Spleen (tissue), 11 donors: ENCODE measurements at regions not wholly inside any gene's neighbourhood (a gene's known extent, or its start where the extent isn't known, plus 50 kb on each side); places are given as distances from the start of the nearest gene placed in this dataset.

Experiments
- DNase-seq: peaks from one replicate; pipeline ENCODE4 v3.0.0-alpha.2; 2020
- H3K27ac ChIP-seq, 8 donors: fragments of 200-600 bp; sonication (generic) in 7 of 8; 1 replicate in 4 of 8; 2 replicates in 4 of 8; pipeline versions ENCODE4 v1.5.0 to v1.8.0; 2016 to 2021; ENCODE audit warnings: inconsistent platforms in 4 of 8, mild to moderate bottlenecking in 4 of 8, moderate library complexity in 1 of 8
- H3K27me3 ChIP-seq, 7 donors: fragments of 200-600 bp; sonication (generic) in 6 of 7; replicated peaks in 1 of 7; 1 replicate in 4 of 7; 2 replicates in 3 of 7; pipeline versions ENCODE4 v1.5.0 to v1.8.0; 2016 to 2021; ENCODE audit warnings: inconsistent platforms in 3 of 7, mild to moderate bottlenecking in 1 of 7
- H3K36me3 ChIP-seq, 6 donors: fragments of 200-600 bp; sonication (generic) in 5 of 6; 1 replicate in 4 of 6; 2 replicates in 2 of 6; pipeline versions ENCODE4 v1.5.0 to v1.8.0; 2016 to 2021; ENCODE audit warnings: inconsistent platforms in 2 of 6
- H3K4me1 ChIP-seq, 6 donors: fragments of 200-600 bp; sonication (generic) in 5 of 6; 1 replicate in 3 of 6; 2 replicates in 3 of 6; pipeline versions ENCODE4 v1.5.0 to v1.8.0; 2016 to 2021; ENCODE audit warnings: inconsistent platforms in 3 of 6
- H3K4me3 ChIP-seq, 8 donors: fragments of 200-600 bp; sonication (generic) in 7 of 8; 1 replicate in 4 of 8; 2 replicates in 4 of 8; pipeline versions ENCODE4 v1.5.0 to v1.8.0; 2016 to 2021; ENCODE audit warnings: inconsistent platforms in 4 of 8, mild to moderate bottlenecking in 4 of 8, moderate library complexity in 2 of 8
- H3K9me3 ChIP-seq, 8 donors: fragments of 200-600 bp; sonication (generic) in 7 of 8; 1 replicate in 4 of 8; 2 replicates in 4 of 8; pipeline versions ENCODE4 v1.5.0 to v1.8.0; 2016 to 2021; ENCODE audit warnings: inconsistent platforms in 4 of 8
- CTCF ChIP-seq, 11 experiments: fragments of 200-600 bp in 7 of 11; fragments of 450-650 bp in 4 of 11; sonication (generic) in 4 of 11; IDR thresholded peaks in 8 of 11; conservative IDR thresholded peaks in 3 of 11; 1 replicate in 7 of 11; 2 replicates in 4 of 11; pipeline versions ENCODE4 v1.4.0 to v1.8.0; 2016 to 2021; ENCODE audit warnings: antibody characterized with exemption in 11 of 11, inconsistent platforms in 4 of 11, mild to moderate bottlenecking in 1 of 11
- POLR2A ChIP-seq, 3 donors: fragments of 450-650 bp; IDR thresholded peaks; one replicate each; pipeline ENCODE4 v1.5.1; 2017; ENCODE audit warnings: antibody characterized with exemption in 3 of 3, mild to moderate bottlenecking in 1 of 3
- POLR2AphosphoS5 ChIP-seq, 3 donors: sonication (generic); formaldehyde crosslinking; IDR thresholded peaks; one replicate each; pipeline ENCODE4 v1.5.1; 2017; ENCODE audit warnings: antibody characterized with exemption in 3 of 3
- WGBS, 5 donors: extraction: QIAGEN DNeasy Blood & Tissue Kit in 3 of 5; methylation state at CpG; one replicate each; pipeline versions ENCODE4 v1.1.5 to v1.1.7; 2013 to 2018; 5-methylcytosine and 5-hydroxymethylcytosine counted together
- intact Hi-C: fragments of 100-400 bp; cut with DNase I; formaldehyde crosslinking; loops from one replicate; pipeline ENCODE4 v1.15.0; 2023; ENCODE audit warnings: low total_unique reads
- donor health status: healthy with polysubstance abuse.
- donor health status: DM: no; HTN: no; CAD: no; lungs with moderate emphysema.
- donor health status: DM: no; HTN: no; CAD: no.
- donor health status: Bipolar disorder and iron deficiency.
- donor health status: healthy.
- donor health status: DM: no; HTN: no; CAD: no.
- donor health status: DM: yes; HTN: yes; CAD: no.

DNA sequence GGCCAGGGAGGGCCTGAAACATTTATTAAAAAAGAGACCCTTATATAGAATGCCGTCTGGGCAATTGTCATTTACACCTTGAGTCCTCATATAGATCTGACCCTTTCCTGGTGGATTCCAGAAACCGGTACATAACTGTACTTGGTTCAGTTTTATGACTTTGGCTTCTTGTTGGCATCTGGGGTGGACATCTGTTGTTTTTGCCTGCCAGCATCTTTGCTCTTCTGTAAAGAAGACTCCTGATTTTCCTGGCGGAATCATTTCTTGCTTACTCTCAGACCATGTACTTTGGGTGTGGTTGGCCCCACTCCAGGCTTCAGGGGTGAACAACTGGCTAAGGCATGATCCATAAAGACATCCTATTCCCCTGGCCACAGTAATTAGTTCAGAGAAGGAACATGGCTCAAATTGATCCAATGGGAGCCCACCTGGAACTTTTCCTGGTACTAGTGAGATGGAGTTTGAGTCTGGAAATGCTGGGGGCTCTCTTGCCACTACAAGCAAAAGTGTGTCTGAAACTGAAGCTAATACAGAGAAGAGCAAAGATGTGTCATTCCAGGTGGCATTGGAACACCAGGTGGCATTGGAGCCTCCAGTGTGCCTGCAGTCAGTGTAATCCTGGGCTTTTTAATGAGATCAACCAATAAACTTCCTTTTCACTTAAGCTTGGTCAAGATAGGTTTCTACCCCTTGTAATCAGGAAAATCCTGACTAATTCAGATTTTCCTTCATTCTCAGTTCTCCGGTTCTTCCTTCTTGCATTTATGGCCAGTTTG, 332.5 kb upstream of the CAMK1G start:
- Histone ChIP-seq H3K36me3 (no peaks in the 10 kb centered on the region), H3K27ac (no peak overlapping the region), H3K27me3 (no peaks in the 10 kb centered on the region), H3K4me1 (peaks cover 0 to 5% (median 0%) of the 10 kb centered on the region in 6 donors), H3K4me3 (no peak overlapping the region), H3K9me3 (peaks cover 0 to 5% (median 0%) of the 10 kb centered on the region in 8 donors)
- TF ChIP-seq CTCF (IDR thresholded peaks at IDR 0.05 in 8 of 11, conservative IDR thresholded peaks at IDR 0.05 in 3 of 11) (no peak), POLR2AphosphoS5 (IDR thresholded peaks at IDR 0.05) (no peak), POLR2A (IDR thresholded peaks at IDR 0.05) (no peak)
- no peak for DNase-seq
- 71 to 96% (median 83%) methylated on average over 4 of the region's 4 CpGs for WGBS, 5 donors
- intact Hi-C loops = no loop called here

DNA sequence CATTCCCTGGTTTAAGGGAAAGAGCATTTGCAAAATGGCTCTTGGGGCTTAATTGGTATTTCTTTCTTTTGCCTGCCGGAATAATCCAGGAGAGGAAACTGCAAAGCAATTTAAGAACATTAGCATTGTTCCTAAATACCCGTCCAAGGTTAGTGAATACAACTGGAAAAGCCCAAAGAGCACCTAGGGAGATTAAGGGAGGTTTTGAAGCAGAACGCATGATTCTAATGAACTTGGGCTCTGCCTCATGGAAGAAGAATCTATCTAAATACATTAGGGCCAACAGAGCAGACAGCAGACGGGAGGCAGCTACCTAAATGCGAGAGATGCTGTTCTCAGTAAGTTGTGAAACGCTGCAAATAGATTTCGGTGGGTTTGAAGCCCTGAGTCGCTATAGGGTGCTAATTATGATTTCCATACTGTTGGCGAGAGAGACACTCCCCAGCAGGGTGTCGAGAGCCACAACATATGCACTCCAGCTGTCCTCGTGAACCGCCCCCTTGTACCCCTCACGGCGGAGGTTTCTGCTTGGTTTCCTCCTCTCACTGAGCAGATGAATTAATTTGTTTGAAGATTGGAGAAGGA, 326.7 kb upstream of the CAMK1G start:
- Histone ChIP-seq H3K27ac (no peak overlapping the region), H3K36me3 (no peaks in the 10 kb centered on the region), H3K9me3 (peaks cover 0 to 36% (median 26%) of the 10 kb centered on the region in 8 donors), H3K4me3 (no peak overlapping the region), H3K4me1 (no peaks in the 10 kb centered on the region), H3K27me3 (no peaks in the 10 kb centered on the region)
- TF ChIP-seq POLR2A (IDR thresholded peaks at IDR 0.05) = no peak
- no peak for TF ChIP-seq CTCF (IDR thresholded peaks at IDR 0.05 in 8 of 11, conservative IDR thresholded peaks at IDR 0.05 in 3 of 11)
- intact Hi-C loops = no loop called here
- DNase-seq = no peak
- WGBS, 5 donors = 79 to 86% (median 81%) methylated on average over 14 of the region's 14 CpGs

DNA sequence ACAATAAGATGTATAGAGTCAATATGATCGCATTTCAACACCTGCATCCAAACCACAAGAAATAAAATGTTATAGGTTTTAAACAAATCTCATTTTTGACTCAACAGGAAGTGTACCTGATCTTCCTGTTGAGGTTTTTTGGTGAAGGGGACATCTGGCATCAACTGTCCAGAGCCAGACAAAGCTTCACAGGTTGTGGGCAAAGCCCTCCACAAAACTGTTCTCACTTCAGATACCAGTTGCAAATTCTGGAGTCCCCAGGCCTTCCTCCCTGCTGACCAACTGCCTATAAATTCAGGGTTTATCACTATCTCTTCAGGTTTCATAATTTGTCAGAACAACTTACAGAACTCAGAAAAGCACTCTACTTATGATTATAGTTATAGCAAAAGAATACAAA, 326.1 kb upstream of the CAMK1G start:
- Histone ChIP-seq H3K27me3 (no peaks in the 10 kb centered on the region), H3K36me3 (no peaks in the 10 kb centered on the region), H3K4me1 (no peaks in the 10 kb centered on the region), H3K27ac (no peak overlapping the region), H3K9me3 (peaks cover 0 to 36% (median 26%) of the 10 kb centered on the region in 8 donors), H3K4me3 (no peak overlapping the region)
- DNase-seq = no peak
- TF ChIP-seq POLR2A (IDR thresholded peaks at IDR 0.05) (no peak), CTCF (IDR thresholded peaks at IDR 0.05 in 8 of 11, conservative IDR thresholded peaks at IDR 0.05 in 3 of 11) (no peak), POLR2AphosphoS5 (IDR thresholded peaks at IDR 0.05) (no peak)
- intact Hi-C loops = no loop called here
- 83 to 98% (median 89%) methylated on average over 1 of the region's 1 CpG for WGBS, 5 donors

GRCh38 chr1:209260136-209260535, 323.4 kb upstream of the CAMK1G start:
- WGBS, 5 donors = 81 to 88% (median 85%) methylated on average over 2 of the region's 2 CpGs
- no peak for DNase-seq
- H3K27ac ChIP-seq = no peak overlapping the region

More at GRCh38 chr1:209260136-209260535, 323.4 kb upstream of the CAMK1G start:
- peaks cover 0 to 36% (median 26%) of the 10 kb centered on the region in 8 donors for H3K9me3 ChIP-seq
- no peak overlapping the region for H3K4me3 ChIP-seq
- TF ChIP-seq POLR2A (IDR thresholded peaks at IDR 0.05) (no peak), POLR2AphosphoS5 (IDR thresholded peaks at IDR 0.05) (no peak), CTCF (IDR thresholded peaks at IDR 0.05 in 8 of 11, conservative IDR thresholded peaks at IDR 0.05 in 3 of 11) (no peak)
- peaks cover 0 to 6% (median 0%) of the 10 kb centered on the region in 7 donors for H3K27me3 ChIP-seq
- H3K36me3 ChIP-seq = no peaks in the 10 kb centered on the region
- intact Hi-C loops = no loop called here
- no peaks in the 10 kb centered on the region for H3K4me1 ChIP-seq
